Astrocyte of the hippocampus (primary cell): ENCODE measurements at regions not wholly inside any gene's neighbourhood (a gene's known extent, or its start where the extent isn't known, plus 50 kb on each side); places are given as distances from the start of the nearest gene placed in this dataset.

ENCODE experiments used
- DNase-seq: peaks from one replicate; pipeline ENCODE4 v3.0.0; 2011; ENCODE audit warnings: low read depth, low spot score

GRCh38 chr22:48171271-48171691, 1408.8 kb downstream of the TBC1D22A start:
- DNase-seq: no peak

GRCh38 chr22:48169227-48169626, 1406.8 kb downstream of the TBC1D22A start:
- DNase-seq: no peak

GRCh38 chr22:48167238-48167637, 1404.8 kb downstream of the TBC1D22A start:
- no peak for DNase-seq

GRCh38 chr22:48161298-48161697, 1398.8 kb downstream of the TBC1D22A start:
- DNase-seq: no peak

GRCh38 chr22:48157676-48158075, 1395.2 kb downstream of the TBC1D22A start:
- no peak for DNase-seq

GRCh38 chr22:48156603-48157355, 1394.3 kb downstream of the TBC1D22A start:
- no peak for DNase-seq

- no peak for DNase-seq
Measured at GRCh38 chr22:48155446-48155845, 1393.0 kb downstream of the TBC1D22A start.

GRCh38 chr22:48154943-48155240, 1392.4 kb downstream of the TBC1D22A start:
- no peak for DNase-seq

GRCh38 chr22:48154169-48154942, 1391.9 kb downstream of the TBC1D22A start:
- no peak for DNase-seq

- no peak for DNase-seq
Measured at GRCh38 chr22:48153726-48154125, 1391.3 kb downstream of the TBC1D22A start.

- no peak for DNase-seq
Measured at GRCh38 chr22:48152916-48153315, 1390.5 kb downstream of the TBC1D22A start.

- no peak for DNase-seq
Measured at GRCh38 chr22:48152164-48152775, 1389.8 kb downstream of the TBC1D22A start.

- no peak for DNase-seq
Measured at GRCh38 chr22:48151641-48152040, 1389.2 kb downstream of the TBC1D22A start.

GRCh38 chr22:48147831-48148230, 1385.4 kb downstream of the TBC1D22A start:
- DNase-seq: no peak

GRCh38 chr22:48147404-48147803, 1385.0 kb downstream of the TBC1D22A start:
- no peak for DNase-seq

GRCh38 chr22:48146426-48146825, 1384.0 kb downstream of the TBC1D22A start:
- no peak for DNase-seq

- DNase-seq: no peak
Measured at GRCh38 chr22:48145738-48146137, 1383.3 kb downstream of the TBC1D22A start.

- DNase-seq: no peak
Measured at GRCh38 chr22:48144318-48144717, 1381.9 kb downstream of the TBC1D22A start.

GRCh38 chr22:48143856-48144255, 1381.4 kb downstream of the TBC1D22A start:
- DNase-seq: no peak

- no peak for DNase-seq
Measured at GRCh38 chr22:48142388-48142787, 1379.9 kb downstream of the TBC1D22A start.

- no peak for DNase-seq
Measured at GRCh38 chr22:48141301-48141700, 1378.9 kb downstream of the TBC1D22A start.

GRCh38 chr22:48140261-48140813, 1377.9 kb downstream of the TBC1D22A start:
- no peak for DNase-seq
